ENCODE measurements at regions not wholly inside any gene's neighbourhood (a gene's known extent, or its start where the extent isn't known, plus 50 kb on each side); places are given as distances from the start of the nearest gene placed in this dataset.
"Not testable (repeated sequence)": the region's sequence is repeated elsewhere in the genome, so short reads cannot be mapped to it uniquely, and the experiment has no call there.

DNA sequence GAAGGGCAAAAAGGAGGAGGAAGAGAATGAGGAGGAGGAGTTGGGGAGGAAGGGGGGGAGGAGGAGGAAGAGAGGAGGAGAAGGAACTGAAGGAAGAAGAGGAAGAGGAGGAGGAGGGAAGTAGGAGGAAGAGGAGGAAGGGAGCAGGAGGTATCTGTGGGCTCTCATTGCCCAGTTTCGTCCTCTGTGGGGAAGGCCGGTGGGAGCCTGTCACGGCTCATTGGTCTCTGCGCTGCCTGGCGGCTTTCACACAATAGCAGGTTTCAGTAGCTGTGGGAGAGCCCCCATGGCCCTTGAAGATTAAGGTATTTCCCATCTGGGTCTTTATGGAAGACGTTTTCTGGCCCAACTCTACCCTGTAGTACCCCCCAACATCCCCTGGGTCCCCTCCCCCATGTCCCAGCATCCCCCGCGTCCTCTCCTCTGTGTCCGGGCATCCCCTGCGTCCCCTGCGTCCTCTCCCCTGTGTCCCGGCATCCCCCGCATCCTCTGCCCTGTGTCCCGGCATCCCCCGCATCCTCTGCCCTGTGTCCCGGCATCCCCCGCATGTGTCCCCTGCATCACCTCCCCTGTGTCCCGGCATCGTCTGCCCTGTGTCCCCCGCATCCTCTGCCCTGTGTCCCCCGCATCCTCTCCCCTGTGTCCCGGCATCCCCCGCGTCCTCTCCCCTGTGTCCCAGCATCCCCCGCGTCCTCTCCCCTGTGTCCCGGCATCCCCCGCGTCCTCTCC lies 278.2 kb upstream of the SFSWAP start:
- TF ChIP-seq, protein P1, sequence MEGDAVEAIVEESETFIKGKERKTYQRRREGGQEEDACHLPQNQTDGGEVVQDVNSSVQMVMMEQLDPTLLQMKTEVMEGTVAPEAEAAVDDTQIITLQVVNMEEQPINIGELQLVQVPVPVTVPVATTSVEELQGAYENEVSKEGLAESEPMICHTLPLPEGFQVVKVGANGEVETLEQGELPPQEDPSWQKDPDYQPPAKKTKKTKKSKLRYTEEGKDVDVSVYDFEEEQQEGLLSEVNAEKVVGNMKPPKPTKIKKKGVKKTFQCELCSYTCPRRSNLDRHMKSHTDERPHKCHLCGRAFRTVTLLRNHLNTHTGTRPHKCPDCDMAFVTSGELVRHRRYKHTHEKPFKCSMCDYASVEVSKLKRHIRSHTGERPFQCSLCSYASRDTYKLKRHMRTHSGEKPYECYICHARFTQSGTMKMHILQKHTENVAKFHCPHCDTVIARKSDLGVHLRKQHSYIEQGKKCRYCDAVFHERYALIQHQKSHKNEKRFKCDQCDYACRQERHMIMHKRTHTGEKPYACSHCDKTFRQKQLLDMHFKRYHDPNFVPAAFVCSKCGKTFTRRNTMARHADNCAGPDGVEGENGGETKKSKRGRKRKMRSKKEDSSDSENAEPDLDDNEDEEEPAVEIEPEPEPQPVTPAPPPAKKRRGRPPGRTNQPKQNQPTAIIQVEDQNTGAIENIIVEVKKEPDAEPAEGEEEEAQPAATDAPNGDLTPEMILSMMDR (IDR thresholded peaks at IDR 0.05; ENCODE audit: low read depth, low read length), result no peak
- DNase-seq (ENCODE audit: extremely low read depth, low read depth), result no peak

DNA sequence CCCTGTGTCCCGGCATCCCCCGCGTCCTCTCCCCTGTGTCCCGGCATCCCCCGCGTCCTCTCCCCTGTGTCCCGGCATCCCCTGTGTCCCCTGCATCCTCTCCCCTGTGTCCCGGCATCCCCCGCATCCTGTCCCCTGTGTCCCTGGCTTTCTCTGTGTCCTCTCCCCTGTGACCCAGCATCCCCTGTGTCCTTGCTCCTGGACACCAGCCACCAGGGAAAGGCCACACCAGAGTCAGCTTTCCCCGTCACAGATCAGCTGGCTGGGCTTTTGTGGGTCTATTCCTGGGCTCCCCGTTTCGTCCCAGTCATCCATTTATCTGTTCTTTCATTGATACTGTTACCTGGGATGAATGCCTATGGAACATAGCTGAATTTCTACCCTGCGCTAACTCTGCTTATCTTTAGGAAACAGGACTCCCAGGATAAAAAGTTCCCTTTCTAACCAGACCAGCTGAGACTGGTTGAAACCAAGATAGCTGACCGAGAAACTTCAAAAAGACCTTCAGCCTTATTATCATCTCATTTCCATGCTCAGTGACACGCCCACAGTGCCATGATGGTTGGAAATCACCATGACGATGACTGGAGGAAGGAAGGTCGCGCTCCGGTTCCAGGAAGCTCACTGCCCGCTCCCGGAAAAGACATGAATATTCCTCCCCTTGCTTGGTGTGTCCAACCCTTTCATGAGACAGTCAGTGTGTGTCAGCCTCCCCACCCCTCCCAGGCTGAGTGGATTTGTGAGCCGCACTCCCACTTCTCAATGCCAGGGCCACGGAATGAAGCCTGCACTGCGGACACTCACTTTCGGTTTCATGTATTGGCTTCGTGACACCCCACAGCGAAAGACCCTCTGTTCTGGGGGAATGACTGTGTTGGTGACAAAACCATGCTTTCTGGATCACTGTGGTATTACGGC lies 276.4 kb upstream of the SFSWAP start:
- TF ChIP-seq, protein P1 (IDR thresholded peaks at IDR 0.05; ENCODE audit: low read depth, low read length), result no peak
- DNase-seq (ENCODE audit: extremely low read depth, low read depth), result no peak

DNA sequence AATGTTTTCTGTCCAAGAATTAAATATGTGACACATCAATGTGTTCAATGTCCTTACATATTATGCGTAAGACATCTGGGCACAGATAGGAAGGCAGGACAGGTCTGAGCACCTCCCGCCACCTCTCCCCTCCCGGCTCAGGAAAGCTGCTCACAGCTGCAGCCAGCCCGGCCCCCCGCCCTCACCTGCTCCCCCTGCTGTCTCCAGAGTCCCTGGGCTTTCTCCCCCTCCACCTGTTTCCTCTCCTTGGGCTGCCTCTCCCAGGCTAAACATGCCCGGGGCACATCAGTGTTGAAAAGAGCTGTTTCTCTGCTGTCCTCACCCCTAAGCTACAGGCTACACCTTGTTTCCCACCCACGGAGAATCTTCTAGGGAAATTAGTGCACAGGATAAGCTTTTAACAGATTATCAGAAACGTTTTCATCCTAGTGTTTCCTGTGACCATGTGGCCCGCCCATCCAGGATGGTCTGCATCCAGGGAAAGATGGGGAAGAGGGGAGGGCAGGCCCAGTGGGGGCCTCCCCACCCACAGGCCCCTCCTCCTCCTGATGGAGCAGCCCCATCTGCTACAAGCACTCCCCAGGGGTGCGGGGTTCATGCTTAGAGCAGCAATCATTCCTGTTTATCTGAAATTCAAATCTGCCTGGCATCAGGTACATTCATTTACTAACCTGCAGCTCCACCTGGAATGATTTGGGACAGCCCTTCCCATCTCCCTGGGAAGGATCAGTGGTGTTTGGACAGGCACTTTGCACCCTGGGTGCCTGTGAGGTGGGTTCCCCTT lies 273.8 kb upstream of the SFSWAP start:
- no peak for DNase-seq (ENCODE audit: extremely low read depth, low read depth)
- TF ChIP-seq, protein P1 (IDR thresholded peaks at IDR 0.05; ENCODE audit: low read depth, low read length), result no peak

DNA sequence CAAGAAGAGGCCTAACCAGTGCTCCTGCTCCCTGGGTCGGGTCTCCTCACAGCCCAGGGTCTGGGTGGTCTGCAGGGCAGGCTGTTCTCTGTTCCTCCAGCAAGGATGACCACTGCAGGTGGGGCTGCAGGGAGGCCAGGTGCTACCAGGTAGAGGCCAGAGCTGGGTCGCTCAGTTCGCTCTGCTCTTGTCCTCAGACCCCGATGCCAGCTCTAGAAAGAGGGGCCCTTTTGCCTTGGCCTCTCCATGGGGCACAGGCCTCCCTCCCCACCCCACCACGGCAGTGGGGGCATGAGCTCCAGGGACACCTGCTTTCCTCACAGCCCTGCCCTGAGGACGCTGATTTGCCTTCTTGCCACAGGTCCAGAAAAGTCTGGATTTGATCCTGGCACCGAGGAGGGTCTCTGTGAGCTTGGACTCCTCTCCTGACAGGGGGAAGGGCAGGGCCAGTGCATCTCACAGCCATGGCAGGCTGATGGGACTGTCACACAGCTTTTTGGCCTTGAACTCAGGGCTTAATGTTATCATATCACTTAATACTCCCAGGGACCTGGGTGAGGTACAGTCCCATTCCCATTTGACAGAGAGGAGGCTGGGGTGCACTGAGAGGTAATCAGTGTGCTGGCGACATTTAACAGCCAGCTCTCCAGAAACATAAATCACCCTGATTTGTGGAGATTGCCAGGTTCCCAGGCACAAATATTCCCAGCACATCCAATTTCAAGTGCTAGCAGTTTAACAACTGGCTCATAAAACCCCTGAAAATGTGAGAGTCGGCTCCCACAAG lies 273.0 kb upstream of the SFSWAP start:
- no peak for DNase-seq (ENCODE audit: extremely low read depth, low read depth)
- TF ChIP-seq, protein P1 (IDR thresholded peaks at IDR 0.05; ENCODE audit: low read depth, low read length), result no peak

DNA sequence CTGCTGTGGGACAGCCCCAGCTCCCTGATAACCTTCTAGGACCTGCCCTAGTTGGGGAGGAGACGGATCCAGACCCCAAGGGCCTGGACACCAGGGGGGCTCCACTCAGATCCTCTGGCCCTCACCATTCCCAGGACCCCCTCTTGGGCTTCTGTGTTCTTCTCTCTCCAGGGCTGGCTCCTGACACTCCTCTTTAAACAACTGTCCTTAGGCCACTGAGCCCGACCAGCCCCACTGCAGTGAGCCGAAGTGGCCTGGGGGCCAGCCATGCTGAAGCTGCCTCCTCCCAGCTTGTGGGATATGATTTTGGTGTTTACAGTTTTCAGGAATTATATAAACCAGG lies 272.4 kb upstream of the SFSWAP start:
- DNase-seq (ENCODE audit: extremely low read depth, low read depth), result not testable (repeated sequence)

DNA sequence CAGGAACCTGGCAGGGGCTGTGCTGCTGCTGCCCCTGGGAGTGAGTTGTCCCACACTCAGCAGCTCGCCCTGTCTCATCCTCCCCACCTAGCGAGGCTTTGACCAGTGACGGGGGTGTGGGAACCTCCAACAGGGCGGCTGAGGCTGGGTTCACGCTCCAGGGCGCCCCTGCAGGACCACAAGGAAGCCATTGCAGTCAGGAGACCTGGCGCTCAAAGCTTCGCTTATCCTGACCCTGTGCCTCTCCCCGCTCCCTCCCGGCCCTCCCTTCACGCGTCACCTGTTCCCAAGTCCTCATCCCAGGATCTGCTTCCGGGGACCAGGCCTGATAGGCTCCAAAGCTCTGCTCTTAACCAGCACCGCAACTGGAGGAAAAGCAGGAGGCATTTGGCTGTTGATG lies 272.0 kb upstream of the SFSWAP start:
- TF ChIP-seq, protein P1 (IDR thresholded peaks at IDR 0.05; ENCODE audit: low read depth, low read length), result no peak
- no peak for DNase-seq (ENCODE audit: extremely low read depth, low read depth)

DNA sequence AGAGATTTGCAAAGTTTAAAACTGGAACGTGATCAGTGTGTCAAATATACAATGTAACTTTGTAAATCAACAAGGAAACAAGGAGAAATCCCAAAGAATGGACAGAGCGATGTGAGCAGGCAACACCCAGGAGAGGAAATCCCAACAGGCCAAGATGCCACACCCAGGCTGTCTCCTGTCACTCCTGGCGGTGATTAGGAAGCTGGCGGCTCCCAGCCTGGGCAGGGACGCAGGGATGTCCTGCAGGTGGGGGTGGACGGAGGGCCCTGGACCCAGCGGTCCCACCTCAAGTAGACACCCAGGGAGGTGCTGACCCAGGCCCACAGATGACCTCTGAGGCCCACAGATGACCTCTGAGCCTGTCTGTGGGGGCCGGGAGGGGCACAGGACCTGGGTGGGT lies 271.1 kb upstream of the SFSWAP start:
- not testable (repeated sequence) for DNase-seq (ENCODE audit: extremely low read depth, low read depth)

DNA sequence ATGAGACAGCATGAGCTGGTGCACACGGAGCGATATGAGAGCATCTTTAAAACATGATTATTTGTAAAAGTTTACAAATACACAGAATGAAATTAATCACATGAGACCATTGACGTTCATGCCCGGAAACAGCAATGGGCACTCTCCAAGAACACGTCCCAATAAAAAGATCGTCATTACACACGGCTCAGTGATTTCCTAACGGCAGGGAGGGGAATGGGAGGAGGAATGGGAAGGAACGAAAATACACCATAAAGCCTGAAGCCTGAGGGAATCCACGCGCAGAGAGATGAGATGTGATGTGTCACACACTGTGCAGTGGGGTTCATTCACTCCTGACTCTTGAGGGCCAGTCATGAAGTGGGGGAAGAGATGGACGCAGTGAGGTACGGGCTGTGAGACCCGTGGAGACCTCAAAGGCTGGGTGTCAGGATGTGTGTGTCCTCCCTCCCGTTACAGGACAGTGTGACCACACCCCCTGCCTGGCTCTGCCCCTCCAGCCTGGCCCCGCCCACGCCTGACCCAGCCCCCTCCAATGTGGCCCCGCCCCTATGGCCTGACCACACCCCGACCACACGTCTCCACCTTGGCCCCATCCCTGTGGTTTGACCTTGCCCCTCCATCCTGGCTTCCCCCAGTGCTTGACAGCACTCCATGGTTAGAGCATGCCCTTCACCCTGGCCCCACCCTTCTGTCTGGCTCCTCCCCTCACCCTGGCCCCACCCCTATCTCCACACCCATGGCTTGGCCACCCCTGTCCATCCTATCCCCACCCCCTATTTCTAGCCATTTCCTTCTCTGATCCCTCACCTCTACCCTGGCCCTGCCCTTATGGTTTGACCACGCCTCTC lies 270.5 kb upstream of the SFSWAP start:
- not testable (repeated sequence) for DNase-seq (ENCODE audit: extremely low read depth, low read depth)
